ENCODE measurements at regions not wholly inside any gene's neighbourhood (a gene's known extent, or its start where the extent isn't known, plus 50 kb on each side); places are given as distances from the start of the nearest gene placed in this dataset.

GRCh38 chr20:50286609-50287008, 96.0 kb downstream of the CEBPB start:
- Mint-ChIP-seq H3K27ac (no peak overlapping the region), H3K4me1 (no peaks in the 10 kb centered on the region), H3K27me3 (no peaks in the 10 kb centered on the region), H3K9me3 (no peaks in the 10 kb centered on the region), H3K36me3 (no peaks in the 10 kb centered on the region), H3K4me3 (no peak overlapping the region)

GRCh38 chr20:50287512-50287911, 96.9 kb downstream of the CEBPB start:
- Mint-ChIP-seq H3K4me3 (no peak overlapping the region), H3K9me3 (no peaks in the 10 kb centered on the region), H3K4me1 (no peaks in the 10 kb centered on the region), H3K36me3 (no peaks in the 10 kb centered on the region), H3K27ac (no peak overlapping the region), H3K27me3 (no peaks in the 10 kb centered on the region)

- Mint-ChIP-seq H3K4me1 (no peaks in the 10 kb centered on the region), H3K27ac (no peak overlapping the region), H3K9me3 (no peaks in the 10 kb centered on the region), H3K4me3 (no peak overlapping the region), H3K27me3 (no peaks in the 10 kb centered on the region), H3K36me3 (no peaks in the 10 kb centered on the region)
Measured at GRCh38 chr20:50288128-50288623, 97.5 kb downstream of the CEBPB start.

GRCh38 chr20:50289581-50289980, 99.0 kb downstream of the CEBPB start:
- Mint-ChIP-seq H3K4me1 (no peaks in the 10 kb centered on the region), H3K9me3 (no peaks in the 10 kb centered on the region)

GRCh38 chr20:50290112-50290511, 99.5 kb downstream of the CEBPB start:
- H3K27ac Mint-ChIP-seq: no peak overlapping the region

More at GRCh38 chr20:50289581-50289980, 99.0 kb downstream of the CEBPB start:
- H3K27ac Mint-ChIP-seq: peak overlapping the region; percentile 35
- H3K27me3 Mint-ChIP-seq: no peaks in the 10 kb centered on the region
- no peak overlapping the region for H3K4me3 Mint-ChIP-seq
- no peaks in the 10 kb centered on the region for H3K36me3 Mint-ChIP-seq

GRCh38 chr20:50290808-50291207, 100.2 kb downstream of the CEBPB start:
- Mint-ChIP-seq H3K4me1 (no peaks in the 10 kb centered on the region), H3K4me3 (no peak overlapping the region), H3K27me3 (no peaks in the 10 kb centered on the region), H3K27ac (no peak overlapping the region), H3K36me3 (no peaks in the 10 kb centered on the region), H3K9me3 (no peaks in the 10 kb centered on the region)

More at GRCh38 chr20:50290112-50290511, 99.5 kb downstream of the CEBPB start:
- no peaks in the 10 kb centered on the region for H3K9me3 Mint-ChIP-seq
- H3K36me3 Mint-ChIP-seq: no peaks in the 10 kb centered on the region
- H3K27me3 Mint-ChIP-seq: no peaks in the 10 kb centered on the region
- no peak overlapping the region for H3K4me3 Mint-ChIP-seq
- H3K4me1 Mint-ChIP-seq: no peaks in the 10 kb centered on the region

- Mint-ChIP-seq H3K9me3 (no peaks in the 10 kb centered on the region), H3K27me3 (no peaks in the 10 kb centered on the region), H3K4me1 (no peaks in the 10 kb centered on the region), H3K36me3 (no peaks in the 10 kb centered on the region), H3K4me3 (no peak overlapping the region), H3K27ac (no peak overlapping the region)
Measured at GRCh38 chr20:50291254-50292078, 100.8 kb downstream of the CEBPB start.

- Mint-ChIP-seq H3K36me3 (no peaks in the 10 kb centered on the region), H3K27ac (no peak overlapping the region), H3K27me3 (no peaks in the 10 kb centered on the region), H3K9me3 (no peaks in the 10 kb centered on the region), H3K4me3 (no peak overlapping the region), H3K4me1 (no peaks in the 10 kb centered on the region)
Measured at GRCh38 chr20:50292079-50292590, 101.5 kb downstream of the CEBPB start.

- Mint-ChIP-seq H3K27ac (no peak overlapping the region), H3K36me3 (no peaks in the 10 kb centered on the region), H3K9me3 (no peaks in the 10 kb centered on the region), H3K4me1 (peaks cover 4% of the 10 kb centered on the region), H3K27me3 (no peaks in the 10 kb centered on the region), H3K4me3 (no peak overlapping the region)
Measured at GRCh38 chr20:50292591-50293283, 102.1 kb downstream of the CEBPB start.

- Mint-ChIP-seq H3K9me3 (no peaks in the 10 kb centered on the region), H3K27ac (no peak overlapping the region)
Measured at GRCh38 chr20:50293284-50294139, 102.9 kb downstream of the CEBPB start.

GRCh38 chr20:50294164-50295088, 103.8 kb downstream of the CEBPB start:
- H3K4me3 Mint-ChIP-seq: no peak overlapping the region
- no peaks in the 10 kb centered on the region for H3K36me3 Mint-ChIP-seq
- peaks cover 10% of the 10 kb centered on the region for H3K4me1 Mint-ChIP-seq
- H3K9me3 Mint-ChIP-seq: no peaks in the 10 kb centered on the region
- no peaks in the 10 kb centered on the region for H3K27me3 Mint-ChIP-seq
- H3K27ac Mint-ChIP-seq: peak overlapping the region; percentile 35

More at GRCh38 chr20:50293284-50294139, 102.9 kb downstream of the CEBPB start:
- Mint-ChIP-seq H3K4me1 (peaks cover 10% of the 10 kb centered on the region), H3K4me3 (no peak overlapping the region), H3K27me3 (no peaks in the 10 kb centered on the region), H3K36me3 (no peaks in the 10 kb centered on the region)

GRCh38 chr20:50295345-50295744, 104.7 kb downstream of the CEBPB start:
- H3K4me3 Mint-ChIP-seq: no peak overlapping the region
- peak overlapping the region; percentile 3 for H3K27ac Mint-ChIP-seq
- no peaks in the 10 kb centered on the region for H3K36me3 Mint-ChIP-seq
- peaks cover 10% of the 10 kb centered on the region for H3K4me1 Mint-ChIP-seq
- no peaks in the 10 kb centered on the region for H3K9me3 Mint-ChIP-seq
- H3K27me3 Mint-ChIP-seq: peaks cover 2% of the 10 kb centered on the region

GRCh38 chr20:50295762-50296449, 105.3 kb downstream of the CEBPB start:
- H3K9me3 Mint-ChIP-seq: no peaks in the 10 kb centered on the region
- H3K27me3 Mint-ChIP-seq: peaks cover 2% of the 10 kb centered on the region
- no peaks in the 10 kb centered on the region for H3K36me3 Mint-ChIP-seq
- peaks cover 10% of the 10 kb centered on the region for H3K4me1 Mint-ChIP-seq
- H3K4me3 Mint-ChIP-seq: no peak overlapping the region
- H3K27ac Mint-ChIP-seq: no peak overlapping the region

All from activated naive CD4-positive, alpha-beta T cell treated with anti-CD3 and anti-CD28 coated beads, Interleukin-2, amount 50 U/mL, for 24 hours (primary cell).